K562 (cell line): ENCODE measurements at regions not wholly inside any gene's neighbourhood (a gene's known extent, or its start where the extent isn't known, plus 50 kb on each side); places are given as distances from the start of the nearest gene placed in this dataset.

Experiments
- ATAC-seq: fragments of 200-7000 bp; cut with Tn5 transposase; 3 replicates; pipeline ENCODE4 v1.9.1; 2020; ENCODE audit warnings: moderate library complexity
- BruUV-seq: library from RNA; stranded (reverse); fragments of 400-500 nt; replicated peaks from 2 replicates; lab custom pipeline; 2021; lab: Mats Ljungman, UMichigan
- CTCF ChIA-PET: fragments of 300-600 bp; formaldehyde crosslinking; extraction: SDS; loops from one replicate; lab custom pipeline; 2021; ENCODE audit warnings: low intra/inter-chr PET ratio; lab: Yijun Ruan, JAX
- POLR2A ChIA-PET: fragments of 300-600, 350-650 bp; sonication (Branson Sonifier 250); formaldehyde crosslinking; extraction: SDS; loops from one replicate; lab custom pipeline; 2021; ENCODE audit warnings: antibody characterized with exemption, inconsistent platforms; lab: Yijun Ruan, JAX
- DNase-seq, 4 experiments: peaks; one replicate each; pipeline versions ENCODE4 v3.0.0 to v3.0.0-alpha.2; 2011 to 2018; ENCODE audit warnings: low spot score in 3 of 4, mixed read lengths in 3 of 4; ENCODE audit errors: extremely low read depth in 1 of 4
- FAIRE-seq: peaks from 2 replicates; lab custom pipeline; 2011; peaks lifted over from hg19 to GRCh38; lab: Jason Lieb, UNC
- H2AFZ ChIP-seq: 2 replicates; pipeline ENCODE4 v1.6.0; 2011; ENCODE audit warnings: low read depth, low read length, control low read depth, inconsistent platforms
- H3K27ac ChIP-seq: fragments of 200-600 bp; 3 replicates; pipeline ENCODE4 v1.8.0; 2011; ENCODE audit warnings: low read depth, mild to moderate bottlenecking, control low read depth, inconsistent platforms, low read length, moderate library complexity, mixed read lengths; ENCODE audit errors: extremely low read depth
- H3K27me3 ChIP-seq, 2 experiments: fragments of 300-600 bp in 1 of 2; 2 replicates in 1 of 2; 3 replicates in 1 of 2; pipeline versions ENCODE4 v1.6.0 to v1.8.0; 2011; ENCODE audit warnings: inconsistent platforms in 2 of 2, low read length in 2 of 2, mild to moderate bottlenecking in 1 of 2, mixed read lengths in 1 of 2, moderate library complexity in 1 of 2; ENCODE audit not compliant: control insufficient read depth in 2 of 2, insufficient read depth in 2 of 2
- H3K36me3 ChIP-seq: fragments of 300-600 bp; 3 replicates; pipeline ENCODE4 v1.8.0; 2011; ENCODE audit warnings: mild to moderate bottlenecking, low read length, inconsistent platforms; ENCODE audit not compliant: control insufficient read depth, insufficient read depth
- H3K4me1 ChIP-seq, 2 experiments: fragments of 200-600 bp in 1 of 2; replicated peaks in 1 of 2; 2 replicates in 1 of 2; 3 replicates in 1 of 2; pipeline versions ENCODE4 v1.5.1 to v1.8.0; 2011; ENCODE audit warnings: inconsistent platforms in 2 of 2, low read length in 2 of 2, mild to moderate bottlenecking in 1 of 2, mixed read lengths in 1 of 2, moderate library complexity in 1 of 2; ENCODE audit not compliant: control insufficient read depth in 2 of 2, insufficient read depth in 2 of 2
- H3K4me2 ChIP-seq: 2 replicates; pipeline ENCODE4 v1.6.1; 2011; ENCODE audit warnings: low read length, control low read depth, inconsistent platforms, mixed read lengths; ENCODE audit not compliant: insufficient read depth
- H3K4me3 ChIP-seq: fragments of 200-600 bp; sonication (generic), shearing (Covaris generic); 2 replicates; pipeline ENCODE4 v1.5.1; 2016; ENCODE audit warnings: control low read depth, inconsistent platforms
- H3K79me2 ChIP-seq: fragments of 200-600 bp; 3 replicates; pipeline ENCODE4 v1.8.0; 2011; ENCODE audit warnings: low read length, inconsistent platforms; ENCODE audit not compliant: control insufficient read depth, insufficient read depth
- H3K9ac ChIP-seq, 2 experiments: 2 replicates each; pipeline versions ENCODE4 v1.6.0 to v1.6.1; 2011; ENCODE audit warnings: low read depth in 2 of 2, low read length in 2 of 2, control low read depth in 1 of 2, inconsistent platforms in 1 of 2, mild to moderate bottlenecking in 1 of 2, mixed read lengths in 1 of 2; ENCODE audit not compliant: insufficient read depth in 1 of 2
- H3K9me1 ChIP-seq: one replicate; pipeline ENCODE4 v1.6.0; 2011; ENCODE audit warnings: inconsistent platforms, mild to moderate bottlenecking, low read length, moderate library complexity; ENCODE audit not compliant: control insufficient read depth, insufficient read depth
- H3K9me3 ChIP-seq: replicated peaks from 2 replicates; pipeline ENCODE4 v1.5.1; 2011; ENCODE audit warnings: low read depth, low read length, inconsistent platforms; ENCODE audit not compliant: control insufficient read depth, insufficient read depth
- H4K20me1 ChIP-seq: replicated peaks from 2 replicates; pipeline ENCODE4 v1.6.1; 2011; ENCODE audit warnings: low read length, inconsistent platforms, mixed read lengths; ENCODE audit not compliant: control insufficient read depth, insufficient read depth
- CBX5 ChIP-seq: IDR thresholded peaks from 2 replicates; pipeline ENCODE4 v1.6.1; 2014; ENCODE audit warnings: low read depth, borderline replicate concordance
- CREB3L1 ChIP-seq: fragments of 450-650 bp; IDR thresholded peaks from 2 replicates; pipeline ENCODE4 v1.6.1; 2014; ENCODE audit warnings: low read depth, mild to moderate bottlenecking, moderate library complexity, borderline replicate concordance
- FOXP1 ChIP-seq: sonication (generic); formaldehyde crosslinking; IDR thresholded peaks from 2 replicates; pipeline ENCODE4 v1.8.0; 2022; ENCODE audit warnings: mild to moderate bottlenecking, missing genetic modification reagents
- GTF2E2 ChIP-seq: fragments of 200-800 bp; sonication (Bioruptor generic); IDR thresholded peaks from 2 replicates; pipeline ENCODE4 v1.6.1; 2016; ENCODE audit warnings: missing genetic modification characterization, missing compliant biosample characterization
- HMG20B ChIP-seq: fragments of 250-450 bp; sonication (Bioruptor Pico); IDR thresholded peaks from 2 replicates; pipeline ENCODE4 v1.5.0; 2021; ENCODE audit warnings: mild to moderate bottlenecking
- HSF4 ChIP-seq: fragments of 250-450 bp; sonication (Bioruptor Pico); IDR thresholded peaks from 2 replicates; pipeline ENCODE4 v2.1.2; 2022; ENCODE audit warnings: mild to moderate bottlenecking, moderate library complexity, borderline replicate concordance
- JUND ChIP-seq, 2 experiments: IDR thresholded peaks; 2 replicates in 1 of 2; 3 replicates in 1 of 2; pipeline ENCODE4 v1.6.1; 2011; ENCODE audit warnings: borderline replicate concordance in 2 of 2, low read depth in 2 of 2, low read length in 2 of 2, improper control_type of control experiment in 1 of 2, missing biosample characterization in 1 of 2, missing genetic modification characterization in 1 of 2, missing genetic modification reagents in 1 of 2
- NR3C1 ChIP-seq: sonication (generic); formaldehyde crosslinking; IDR thresholded peaks from 2 replicates; pipeline ENCODE4 v1.8.1; 2022; ENCODE audit warnings: missing genetic modification reagents
- SIN3A ChIP-seq, 2 experiments: fragments of 150-350 bp in 1 of 2; IDR thresholded peaks; 2 replicates each; pipeline ENCODE4 v1.6.1; 2011 to 2016; ENCODE audit warnings: borderline replicate concordance in 2 of 2, low read depth in 2 of 2, low read length in 2 of 2, mild to moderate bottlenecking in 2 of 2, moderate library complexity in 2 of 2; ENCODE audit not compliant: control insufficient read depth in 1 of 2
- TFE3 ChIP-seq: fragments of 450-650 bp; formaldehyde crosslinking; IDR thresholded peaks from 2 replicates; pipeline ENCODE4 v1.4.0; 2020; ENCODE audit warnings: mild to moderate bottlenecking, mixed read lengths
- ZKSCAN3 ChIP-seq: fragments of 250-450 bp; sonication (Bioruptor Pico); IDR thresholded peaks from 2 replicates; pipeline ENCODE4 v1.4.0; 2020
- ZNF12 ChIP-seq: sonication (generic); formaldehyde crosslinking; IDR thresholded peaks from 2 replicates; pipeline ENCODE4 v1.4.0; 2020; ENCODE audit warnings: mild to moderate bottlenecking, missing genetic modification reagents
- ZNF41 ChIP-seq: fragments of 250-450 bp; sonication (Bioruptor Pico); conservative IDR thresholded peaks from 2 replicates; pipeline ENCODE4 v1.4.0; 2020; ENCODE audit warnings: mild to moderate bottlenecking
- ZNF75A ChIP-seq: fragments of 450-650 bp; formaldehyde crosslinking; IDR thresholded peaks from 2 replicates; pipeline ENCODE4 v1.4.0; 2020; ENCODE audit warnings: mild to moderate bottlenecking
- ZNF77 ChIP-seq: fragments of 250-450 bp; sonication (Bioruptor Pico); IDR thresholded peaks from 2 replicates; pipeline ENCODE4 v1.5.0; 2020
- WGBS: fragments of 100-300 bp; shearing (Covaris generic); methylation state at CpG from one replicate; pipeline ENCODE4 v1.1.6; 2016; ENCODE audit warnings: low coverage, mixed read lengths; ENCODE audit not compliant: insufficient coverage; ENCODE audit errors: missing lambda C conversion rate; 5-methylcytosine and 5-hydroxymethylcytosine counted together
- in situ Hi-C: fragments of 300-500 bp; cut with MboI; formaldehyde crosslinking; loops from 4 replicates; pipeline ENCODE4 v1.15.0; 2018; ENCODE audit warnings: inconsistent platforms, mixed read lengths
- intact Hi-C: fragments of 100-400 bp; cut with micrococcal nuclease; formaldehyde crosslinking; loops from 2 replicates; pipeline ENCODE4 v1.14.2; 2022

- FAIRE-seq (no peak), ATAC-seq (no peak), DNase-seq (no peak)
- in situ Hi-C loops (no loop called here), intact Hi-C loops (no loop called here)
- Histone ChIP-seq H3K9me1 (no peaks in the 10 kb centered on the region), H3K4me2 (no peak overlapping the region), H3K27ac (no peak overlapping the region), H3K9ac (no peak overlapping the region), H3K27me3 (no peaks in the 10 kb centered on the region), H3K4me1 (no peaks in the 10 kb centered on the region), H3K36me3 (no peaks in the 10 kb centered on the region), H2AFZ (no peak overlapping the region), H3K9me3 (no peaks in the 10 kb centered on the region), H3K4me3 (no peak overlapping the region), H4K20me1 (no peaks in the 10 kb centered on the region), H3K79me2 (no peaks in the 10 kb centered on the region)
- no peak for TF ChIP-seq ZNF12
- no peak for TF ChIP-seq CBX5
- no peak for TF ChIP-seq ZNF41
- no peak for TF ChIP-seq ZKSCAN3 (CRISPR knock-in tag)
- TF ChIP-seq SIN3A (IDR thresholded peaks at IDR 0.05; ENCODE audit: borderline replicate concordance in 2 of 2, control insufficient read depth in 1 of 2, low read depth in 2 of 2, low read length in 2 of 2): no peak
- no peak for TF ChIP-seq TFE3 (CRISPR knock-in tag)
- TF ChIP-seq JUND (IDR thresholded peaks at IDR 0.05; ENCODE audit: borderline replicate concordance, low read depth, low read length): no peak
- no peak for TF ChIP-seq JUND (tag; IDR thresholded peaks at IDR 0.05; ENCODE audit: borderline replicate concordance, low read depth, low read length)
- no peak for TF ChIP-seq CREB3L1
- TF ChIP-seq ZNF75A: no peak
- TF ChIP-seq NR3C1: no peak
- TF ChIP-seq ZNF77 (CRISPR knock-in tag): no peak
- no peak for TF ChIP-seq HSF4 (CRISPR knock-in tag)
- TF ChIP-seq HMG20B (CRISPR knock-in tag): no peak
- no peak for TF ChIP-seq FOXP1 (CRISPR knock-in tag)
- no peak for TF ChIP-seq GTF2E2 (tag)
- ChIA-PET POLR2A (no interaction called here), CTCF (no interaction called here)
- BruUV-seq: no TSS peak
- under 1% methylated on average over 6 of the region's 8 CpGs for WGBS
Observed at GRCh38 chr13:73958657-73959397, 175.4 kb downstream of the KLF12 start.
